ENCODE measurements at regions not wholly inside any gene's neighbourhood (a gene's known extent, or its start where the extent isn't known, plus 50 kb on each side); places are given as distances from the start of the nearest gene placed in this dataset.

DNA sequence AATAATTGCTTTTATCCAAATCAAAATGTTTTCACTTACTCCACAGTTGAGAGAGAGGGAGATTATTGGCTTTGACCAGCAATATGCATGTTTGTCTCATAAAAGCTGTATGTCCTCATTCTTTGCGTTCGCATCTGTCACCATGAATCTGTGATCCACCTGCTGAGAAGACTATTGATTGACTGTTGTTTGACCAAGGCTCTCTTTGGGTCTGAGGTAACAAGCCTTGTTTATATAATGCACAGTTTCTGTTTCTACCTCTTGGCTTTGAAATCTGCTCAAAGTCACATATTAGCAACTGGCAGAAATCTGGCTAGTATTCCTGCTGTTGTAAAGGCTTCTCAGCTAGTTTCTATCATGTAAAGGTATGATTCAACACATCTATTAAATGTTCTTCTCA is 157.0 kb downstream of the LYPLAL1 start:
- no peak for TF ChIP-seq CTCF (conservative IDR thresholded peaks at IDR 0.05; ENCODE audit: low read depth, low read length)
- TF ChIP-seq EZH2phosphoT487 (IDR thresholded peaks at IDR 0.05; ENCODE audit: borderline replicate concordance, low read length): no peak

All from PC-3 (cell line).